ENCODE measurements at regions not wholly inside any gene's neighbourhood (a gene's known extent, or its start where the extent isn't known, plus 50 kb on each side); places are given as distances from the start of the nearest gene placed in this dataset.

DNA sequence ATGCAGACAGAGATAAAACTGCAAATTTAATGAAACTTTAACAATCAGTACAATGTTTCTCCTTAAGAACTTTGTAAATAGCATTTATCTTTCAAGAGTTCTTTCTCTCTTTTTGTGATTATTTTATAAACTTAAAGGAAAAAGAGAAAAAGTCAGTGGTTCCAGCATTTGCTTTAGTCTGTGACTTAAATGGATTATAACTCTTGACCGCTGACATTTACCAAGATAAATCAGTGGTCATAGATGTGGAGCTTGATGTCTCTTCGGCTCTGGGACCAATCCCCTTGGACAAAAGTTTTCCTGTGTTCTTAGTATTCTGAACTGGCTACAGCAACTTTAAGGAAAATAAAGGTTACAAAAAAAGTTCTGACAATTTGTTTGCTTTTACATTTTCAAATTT lies 162.6 kb downstream of the TM9SF2 start:
- Mint-ChIP-seq H3K27me3 (peaks cover 12% of the 10 kb centered on the region), H3K27ac (no peak overlapping the region), H3K4me1 (ENCODE audit: low read depth) (peaks cover 25% of the 10 kb centered on the region), H3K36me3 (ENCODE audit: insufficient read depth) (no peaks in the 10 kb centered on the region), H3K4me3 (ENCODE audit: low read depth) (no peak overlapping the region), H3K9me3 (ENCODE audit: low read depth) (no peaks in the 10 kb centered on the region)
- TF ChIP-seq, protein P1, sequence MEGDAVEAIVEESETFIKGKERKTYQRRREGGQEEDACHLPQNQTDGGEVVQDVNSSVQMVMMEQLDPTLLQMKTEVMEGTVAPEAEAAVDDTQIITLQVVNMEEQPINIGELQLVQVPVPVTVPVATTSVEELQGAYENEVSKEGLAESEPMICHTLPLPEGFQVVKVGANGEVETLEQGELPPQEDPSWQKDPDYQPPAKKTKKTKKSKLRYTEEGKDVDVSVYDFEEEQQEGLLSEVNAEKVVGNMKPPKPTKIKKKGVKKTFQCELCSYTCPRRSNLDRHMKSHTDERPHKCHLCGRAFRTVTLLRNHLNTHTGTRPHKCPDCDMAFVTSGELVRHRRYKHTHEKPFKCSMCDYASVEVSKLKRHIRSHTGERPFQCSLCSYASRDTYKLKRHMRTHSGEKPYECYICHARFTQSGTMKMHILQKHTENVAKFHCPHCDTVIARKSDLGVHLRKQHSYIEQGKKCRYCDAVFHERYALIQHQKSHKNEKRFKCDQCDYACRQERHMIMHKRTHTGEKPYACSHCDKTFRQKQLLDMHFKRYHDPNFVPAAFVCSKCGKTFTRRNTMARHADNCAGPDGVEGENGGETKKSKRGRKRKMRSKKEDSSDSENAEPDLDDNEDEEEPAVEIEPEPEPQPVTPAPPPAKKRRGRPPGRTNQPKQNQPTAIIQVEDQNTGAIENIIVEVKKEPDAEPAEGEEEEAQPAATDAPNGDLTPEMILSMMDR (IDR thresholded peaks at IDR 0.05; ENCODE audit: unreplicated experiment): no peak
- no peak for DNase-seq (ENCODE audit: low spot score, unreplicated experiment)

DNA sequence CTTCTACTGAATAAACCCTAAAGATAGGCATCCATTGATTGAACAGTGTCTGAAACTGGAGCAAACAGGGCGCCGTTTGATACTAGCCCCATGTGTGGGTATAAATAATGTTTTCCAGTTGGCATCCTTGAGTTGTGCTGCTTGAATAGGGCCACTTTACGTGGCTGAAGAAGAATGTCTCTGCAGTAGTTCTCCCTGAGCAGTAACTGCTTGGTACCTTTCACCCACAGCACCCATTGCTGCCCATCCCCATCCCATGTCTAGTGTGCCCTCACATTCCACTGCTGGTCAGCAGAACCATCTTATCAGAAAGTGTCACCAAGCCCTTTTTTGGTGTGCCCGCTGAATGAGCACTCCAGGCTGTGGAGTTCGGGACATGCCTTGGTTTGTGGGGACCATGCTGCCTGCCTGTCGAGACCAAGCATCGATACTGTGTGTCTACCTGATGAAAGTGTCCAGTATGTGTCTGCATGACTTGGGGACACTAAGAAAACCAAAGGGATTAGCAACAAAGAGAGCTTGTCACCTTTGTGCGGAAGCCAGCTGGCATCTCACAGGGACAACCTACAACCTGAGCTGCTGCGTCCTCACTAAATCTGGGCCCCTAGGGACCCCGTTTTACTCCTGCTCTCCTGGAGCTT lies 162.0 kb downstream of the TM9SF2 start:
- no peak for DNase-seq (ENCODE audit: low spot score, unreplicated experiment)
- TF ChIP-seq, protein P1 (IDR thresholded peaks at IDR 0.05; ENCODE audit: unreplicated experiment): no peak
- H3K4me1 Mint-ChIP-seq (ENCODE audit: low read depth): peaks cover 29% of the 10 kb centered on the region

DNA sequence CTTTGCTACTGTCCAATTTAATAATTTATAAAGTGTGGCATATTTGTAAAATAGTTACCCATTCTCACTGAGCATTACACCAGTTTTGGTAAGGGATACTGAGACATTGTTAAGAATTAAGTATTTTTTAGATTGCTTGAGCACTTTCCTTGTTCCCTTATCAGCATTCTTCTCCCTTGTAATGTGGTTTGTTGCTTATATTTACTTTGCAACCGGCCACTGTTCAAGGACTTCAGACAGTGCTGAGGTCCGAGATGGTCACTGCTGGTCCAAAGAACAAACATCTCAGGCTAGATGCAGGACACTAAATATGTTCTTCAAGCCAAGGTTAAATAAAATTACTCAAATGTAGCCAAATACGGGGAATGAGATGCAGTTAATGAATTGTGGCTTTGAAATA lies 161.4 kb downstream of the TM9SF2 start:
- Mint-ChIP-seq H3K9me3 (ENCODE audit: low read depth) (no peaks in the 10 kb centered on the region), H3K36me3 (ENCODE audit: insufficient read depth) (no peaks in the 10 kb centered on the region), H3K4me1 (ENCODE audit: low read depth) (peaks cover 29% of the 10 kb centered on the region), H3K27ac (no peak overlapping the region), H3K4me3 (ENCODE audit: low read depth) (no peak overlapping the region), H3K27me3 (peaks cover 12% of the 10 kb centered on the region)
- no peak for DNase-seq (ENCODE audit: low spot score, unreplicated experiment)
- TF ChIP-seq, protein P1 (IDR thresholded peaks at IDR 0.05; ENCODE audit: unreplicated experiment): no peak

More for the DNA sequence above, 162.0 kb downstream of the TM9SF2 start:
- no peaks in the 10 kb centered on the region for H3K9me3 Mint-ChIP-seq (ENCODE audit: low read depth)
- H3K27me3 Mint-ChIP-seq: peaks cover 12% of the 10 kb centered on the region
- H3K4me3 Mint-ChIP-seq (ENCODE audit: low read depth): no peak overlapping the region
- H3K27ac Mint-ChIP-seq: no peak overlapping the region
- H3K36me3 Mint-ChIP-seq (ENCODE audit: insufficient read depth): no peaks in the 10 kb centered on the region

DNA sequence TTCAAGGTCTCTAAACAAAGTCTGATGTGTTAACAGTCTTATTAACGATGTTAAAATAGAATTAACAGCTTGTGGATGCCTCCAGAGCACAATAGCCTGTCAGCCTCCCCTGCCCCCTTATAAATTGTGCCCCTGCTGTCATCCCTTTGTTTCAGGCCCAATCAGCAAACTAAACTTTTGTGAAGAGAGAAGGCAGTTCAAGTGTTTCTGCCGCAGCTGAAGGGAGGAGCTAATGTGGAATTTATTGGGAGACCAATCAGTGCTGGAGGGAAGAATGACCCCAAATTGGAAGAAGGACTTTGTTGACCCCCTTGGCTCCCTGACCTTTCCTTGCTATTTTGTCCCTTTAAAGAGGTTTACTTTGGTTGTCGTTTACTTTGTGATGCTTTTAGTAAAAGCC lies 160.5 kb downstream of the TM9SF2 start:
- TF ChIP-seq, protein P1 (IDR thresholded peaks at IDR 0.05; ENCODE audit: unreplicated experiment): no peak
- H3K36me3 Mint-ChIP-seq (ENCODE audit: insufficient read depth): no peaks in the 10 kb centered on the region
- H3K27me3 Mint-ChIP-seq: peaks cover 16% of the 10 kb centered on the region
- no peak overlapping the region for H3K4me3 Mint-ChIP-seq (ENCODE audit: low read depth)
- no peak overlapping the region for H3K27ac Mint-ChIP-seq
- peaks cover 31% of the 10 kb centered on the region for H3K4me1 Mint-ChIP-seq (ENCODE audit: low read depth)
- DNase-seq (ENCODE audit: low spot score, unreplicated experiment): no peak
- H3K9me3 Mint-ChIP-seq (ENCODE audit: low read depth): no peaks in the 10 kb centered on the region

DNA sequence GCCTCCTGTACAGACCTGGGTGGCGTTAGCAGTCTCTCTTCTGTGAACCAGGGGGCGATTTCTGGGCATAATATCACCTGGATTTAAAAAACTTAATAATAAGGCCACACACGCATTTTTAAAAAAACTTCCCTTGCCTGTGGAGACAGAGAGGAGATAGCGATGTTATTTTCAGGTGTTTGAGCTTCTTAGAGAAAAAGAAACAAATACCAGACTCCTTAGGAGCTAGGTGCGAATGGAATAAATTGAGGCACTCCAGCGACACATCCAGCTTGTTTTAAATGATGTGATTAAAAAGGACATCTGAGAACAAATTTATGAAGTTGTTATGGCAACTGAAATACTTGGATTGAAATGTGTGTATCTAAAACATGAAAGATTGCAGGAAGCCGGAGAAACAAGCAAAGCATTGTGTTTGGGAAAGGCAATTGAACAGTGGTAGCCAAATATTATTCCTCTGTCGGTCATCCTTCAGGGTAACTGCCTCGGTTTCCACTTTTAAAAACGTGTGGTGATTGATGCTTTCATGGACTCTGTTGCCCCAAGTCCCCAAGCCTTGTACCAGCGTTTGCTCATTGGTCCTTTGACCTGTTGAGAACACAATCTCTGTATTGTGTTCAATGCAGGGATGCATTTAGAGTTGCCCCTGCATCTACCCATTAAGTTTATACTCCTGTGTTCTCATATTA lies 158.7 kb downstream of the TM9SF2 start:
- no peak for DNase-seq (ENCODE audit: low spot score, unreplicated experiment)
- H3K27me3 Mint-ChIP-seq: peaks cover 18% of the 10 kb centered on the region
- no peaks in the 10 kb centered on the region for H3K9me3 Mint-ChIP-seq (ENCODE audit: low read depth)
- no peak overlapping the region for H3K27ac Mint-ChIP-seq
- TF ChIP-seq, protein P1 (IDR thresholded peaks at IDR 0.05; ENCODE audit: unreplicated experiment): no peak
- H3K36me3 Mint-ChIP-seq (ENCODE audit: insufficient read depth): no peaks in the 10 kb centered on the region
- peaks cover 42% of the 10 kb centered on the region for H3K4me1 Mint-ChIP-seq (ENCODE audit: low read depth)
- H3K4me3 Mint-ChIP-seq (ENCODE audit: low read depth): no peak overlapping the region
